COLO668 (cell line): ENCODE measurements at regions not wholly inside any gene's neighbourhood (a gene's known extent, or its start where the extent isn't known, plus 50 kb on each side); places are given as distances from the start of the nearest gene placed in this dataset.

Experiments used
- DNase-seq: peaks from one replicate; lab custom pipeline; 2025; ENCODE audit not compliant: unreplicated experiment; lab: John Stamatoyannopoulos, UW

- no peak for DNase-seq
Measured at GRCh38 chr13:106917024-106917571, 349.2 kb upstream of the ARGLU1 start.

- no peak for DNase-seq
Measured at GRCh38 chr13:106916329-106916976, 348.5 kb upstream of the ARGLU1 start.

- no peak for DNase-seq
Measured at GRCh38 chr13:106915146-106915545, 347.2 kb upstream of the ARGLU1 start.

DNA sequence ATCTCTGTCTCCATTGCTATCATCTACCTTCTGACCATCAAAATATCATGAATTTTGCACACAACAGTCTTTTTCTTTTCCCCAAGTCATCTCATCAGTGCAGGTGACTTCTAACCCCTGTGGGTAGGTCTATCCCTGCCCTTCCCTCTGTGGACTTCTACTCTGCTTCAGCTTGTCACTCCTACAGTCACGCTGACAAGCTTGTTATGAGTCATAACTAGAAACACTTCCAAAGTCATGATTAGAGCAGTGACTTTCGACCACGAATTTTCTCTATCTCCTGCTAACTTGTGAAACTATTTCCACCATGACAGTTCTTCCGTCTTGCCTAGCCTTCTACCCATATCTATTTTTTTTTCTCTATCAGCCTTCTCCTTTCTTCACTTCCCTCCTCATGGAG is 343.7 kb upstream of the ARGLU1 start:
- DNase-seq: no peak

DNA sequence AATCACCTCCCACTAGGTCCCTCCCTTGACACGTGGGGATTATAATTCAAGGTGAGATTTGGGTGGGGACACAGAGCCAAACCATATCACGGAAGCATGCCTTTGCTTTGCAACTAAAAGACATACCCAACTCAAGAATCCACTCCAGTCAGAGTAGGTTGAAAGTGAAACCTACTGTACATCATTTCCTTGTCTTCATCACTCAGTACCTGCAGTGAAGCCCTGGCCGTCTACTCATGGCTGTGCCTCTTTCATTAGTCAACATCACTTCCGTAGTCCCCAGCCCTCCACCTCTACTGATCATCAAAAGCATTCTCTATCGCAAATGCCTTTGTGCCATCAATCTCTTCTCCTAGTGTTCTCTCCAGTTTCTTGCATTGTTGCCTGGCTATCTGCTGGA is 343.1 kb upstream of the ARGLU1 start:
- DNase-seq: no peak

GRCh38 chr13:106906426-106906996 is 338.6 kb upstream of the ARGLU1 start:
- no peak for DNase-seq

- no peak for DNase-seq
Measured at GRCh38 chr13:106905380-106906162, 337.6 kb upstream of the ARGLU1 start.

- no peak for DNase-seq
Measured at GRCh38 chr13:106899442-106899841, 331.5 kb upstream of the ARGLU1 start.

DNA sequence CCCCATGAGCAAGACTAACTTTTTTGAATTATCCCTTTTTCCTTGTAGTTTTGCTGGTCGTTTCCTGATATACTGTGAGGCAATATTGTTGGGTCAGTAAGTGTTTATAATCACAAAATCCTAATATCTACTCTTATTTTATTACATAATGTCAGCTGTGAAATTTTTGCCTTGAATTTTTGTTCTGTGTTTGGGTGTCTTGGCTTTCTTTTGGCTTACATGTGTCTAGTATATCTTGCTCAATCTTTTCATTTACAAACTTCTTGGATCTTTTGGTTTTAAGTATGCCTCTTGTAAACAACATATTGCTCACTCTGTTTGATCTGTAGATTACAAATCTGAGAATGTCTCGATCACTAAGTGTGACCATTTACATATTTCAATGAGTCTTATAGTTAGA is 330.3 kb upstream of the ARGLU1 start:
- no peak for DNase-seq

DNA sequence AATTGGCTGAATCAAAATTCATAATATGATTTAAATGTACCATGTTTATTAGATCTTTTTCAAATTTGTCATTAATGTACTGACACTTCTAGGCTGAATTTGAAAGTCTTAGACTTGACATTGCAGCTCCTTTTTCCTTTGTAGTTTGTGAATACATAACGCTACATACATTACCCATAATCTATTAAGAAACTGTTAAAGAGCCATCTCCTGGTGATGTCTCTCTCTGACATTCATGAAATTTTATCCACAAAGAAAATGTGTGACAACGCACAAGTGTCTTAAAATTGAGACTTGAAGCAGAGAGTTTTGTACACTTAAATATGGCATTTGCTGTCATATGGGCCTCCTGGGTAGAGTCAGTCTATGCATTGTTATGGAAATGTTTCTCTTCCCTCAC is 320.2 kb upstream of the ARGLU1 start:
- DNase-seq: no peak

DNA sequence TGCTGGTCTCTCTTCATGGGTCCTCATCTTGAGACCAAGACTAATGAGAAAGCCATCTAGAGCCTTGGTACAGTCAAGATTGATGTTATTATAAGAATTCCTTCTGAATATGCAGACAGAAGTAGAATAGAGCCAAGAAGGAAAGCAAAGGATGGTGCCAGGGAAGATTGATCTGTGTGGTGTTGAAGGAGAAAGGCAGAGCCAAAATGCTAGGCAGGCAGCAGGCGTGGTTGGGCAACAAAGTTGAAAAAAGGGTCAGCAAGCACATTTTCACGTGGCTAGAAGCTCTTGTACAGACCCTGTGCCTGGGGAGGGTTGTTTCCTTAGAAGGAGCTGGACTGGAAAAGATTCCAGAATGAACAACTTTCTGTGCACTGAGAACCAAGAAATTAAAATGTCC is 319.7 kb upstream of the ARGLU1 start:
- no peak for DNase-seq

DNA sequence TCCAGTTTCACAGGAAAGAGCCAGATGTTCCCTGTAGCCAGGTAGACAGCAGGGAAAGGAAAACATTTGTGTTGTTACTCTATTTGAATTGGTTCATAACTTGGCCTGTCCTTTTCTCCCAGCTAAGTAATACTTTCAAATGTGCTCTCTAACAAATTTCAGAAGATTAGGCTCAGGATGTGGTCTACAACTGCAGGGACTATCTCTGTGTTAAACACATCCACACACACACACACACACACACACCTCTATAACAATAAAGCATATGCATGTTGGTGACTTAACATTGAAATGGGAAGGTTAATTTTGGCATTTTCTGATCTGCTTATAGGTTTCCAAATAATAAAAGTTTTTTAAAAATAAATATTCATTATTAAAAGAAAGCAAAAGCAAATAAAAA is 316.0 kb upstream of the ARGLU1 start:
- no peak for DNase-seq

DNA sequence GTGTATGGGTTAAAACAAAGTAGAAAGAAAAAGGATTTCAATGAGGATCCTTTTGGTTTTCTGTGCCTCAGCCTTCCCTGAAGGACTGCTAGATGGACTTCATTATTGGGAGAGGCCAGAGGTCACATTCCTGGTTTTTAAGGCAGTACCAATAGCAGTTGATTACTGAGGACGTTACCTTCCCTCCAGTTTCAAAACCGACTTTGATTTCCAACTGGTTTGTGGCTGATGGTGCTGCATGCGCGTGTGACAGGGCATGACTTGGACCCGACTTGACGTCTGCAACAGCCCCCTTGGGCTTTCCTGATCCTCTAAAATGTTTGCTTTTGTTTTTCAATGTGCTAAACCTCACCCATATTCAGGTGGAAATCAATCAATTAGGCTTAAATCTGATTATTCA is 314.3 kb upstream of the ARGLU1 start:
- DNase-seq: no peak

DNA sequence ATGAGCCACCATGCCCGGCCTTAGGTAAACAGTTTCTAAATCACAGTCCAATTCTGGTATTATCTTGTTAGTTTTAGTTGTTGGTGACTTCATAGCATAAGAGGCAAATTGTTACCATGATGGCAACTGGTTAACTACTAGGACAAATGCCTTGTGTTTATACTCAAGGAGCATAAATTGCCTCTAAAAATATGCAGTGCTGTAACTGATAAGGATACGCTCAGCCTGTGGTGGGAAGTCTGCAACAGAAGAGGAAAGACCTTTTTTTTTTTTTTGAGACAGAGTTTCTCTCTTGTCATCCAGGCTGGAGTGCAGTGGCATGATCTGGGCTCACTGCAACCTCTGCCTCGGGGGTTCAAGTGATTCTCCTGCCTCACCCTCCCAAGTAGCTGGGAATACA is 311.9 kb upstream of the ARGLU1 start:
- no peak for DNase-seq

DNA sequence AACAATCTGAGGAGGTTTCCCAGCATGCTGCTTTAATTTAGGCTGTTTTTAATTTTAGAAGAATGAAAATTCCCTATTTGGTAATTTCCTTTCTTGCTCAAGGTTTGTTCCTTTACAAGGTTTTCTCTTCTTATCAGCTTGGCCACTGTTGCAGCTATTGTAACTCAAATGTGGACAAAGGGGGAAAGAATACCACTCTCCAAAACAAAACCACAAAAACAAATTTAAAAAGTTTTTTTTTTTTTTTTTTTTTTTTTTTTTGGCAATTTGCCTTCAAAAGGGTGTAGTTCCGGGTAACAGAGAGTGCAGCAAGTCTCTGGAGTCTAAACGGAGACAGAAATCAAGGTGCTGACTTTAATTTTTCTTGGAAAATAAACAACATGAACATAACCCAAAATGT is 306.4 kb upstream of the ARGLU1 start:
- DNase-seq: no peak

GRCh38 chr13:106873810-106874209 is 305.9 kb upstream of the ARGLU1 start:
- no peak for DNase-seq

GRCh38 chr13:106867249-106867648 is 299.3 kb upstream of the ARGLU1 start:
- DNase-seq: no peak

GRCh38 chr13:106865716-106866440 is 297.9 kb upstream of the ARGLU1 start:
- DNase-seq: no peak

DNA sequence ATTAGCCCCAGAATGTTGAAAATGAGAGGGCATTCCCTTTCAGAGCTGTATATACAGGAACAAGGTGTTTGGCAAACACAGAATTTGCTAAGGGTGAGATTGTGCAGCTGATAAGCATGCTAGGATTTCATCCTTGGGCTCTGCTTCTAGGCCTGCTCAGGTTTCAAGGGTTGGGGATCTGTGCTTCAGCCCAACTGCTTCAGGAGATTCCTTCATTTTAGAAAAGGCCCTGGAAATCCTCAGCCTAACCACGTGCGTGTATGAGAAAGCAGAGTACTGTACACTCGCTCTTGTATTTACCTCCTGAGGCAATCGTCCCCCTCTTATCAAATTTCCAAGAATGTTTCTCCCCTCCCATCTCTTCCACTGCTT is 291.6 kb upstream of the ARGLU1 start:
- no peak for DNase-seq

DNA sequence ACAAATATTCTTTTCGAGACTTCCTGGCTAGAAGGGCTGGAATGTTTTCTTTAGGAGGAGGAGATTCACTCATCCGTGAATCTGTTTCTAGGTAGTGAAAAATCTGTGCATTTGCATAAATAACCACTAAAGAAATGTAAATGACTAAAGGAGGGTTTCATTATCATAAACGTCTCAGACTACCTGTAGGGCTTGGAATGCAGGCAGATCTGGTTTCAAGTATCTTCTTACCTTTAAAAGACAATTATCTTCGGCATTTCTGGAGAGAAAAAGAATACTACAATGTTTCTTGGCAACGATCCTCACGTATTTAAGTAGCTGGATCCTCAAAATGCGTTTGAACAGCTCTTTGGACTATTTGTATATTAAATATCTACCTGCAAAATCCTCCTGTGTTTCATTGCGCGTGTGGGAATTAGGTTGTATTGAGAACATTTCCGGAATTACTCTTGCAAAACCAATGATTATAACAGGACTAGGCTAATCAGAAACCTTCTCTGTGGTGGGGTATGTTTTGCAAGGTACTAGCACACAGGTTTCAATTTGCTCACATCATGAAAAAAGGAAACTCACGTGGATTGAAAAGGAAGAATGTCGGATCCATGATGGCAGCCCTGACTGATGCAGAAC is 291.1 kb upstream of the ARGLU1 start:
- no peak for DNase-seq

DNA sequence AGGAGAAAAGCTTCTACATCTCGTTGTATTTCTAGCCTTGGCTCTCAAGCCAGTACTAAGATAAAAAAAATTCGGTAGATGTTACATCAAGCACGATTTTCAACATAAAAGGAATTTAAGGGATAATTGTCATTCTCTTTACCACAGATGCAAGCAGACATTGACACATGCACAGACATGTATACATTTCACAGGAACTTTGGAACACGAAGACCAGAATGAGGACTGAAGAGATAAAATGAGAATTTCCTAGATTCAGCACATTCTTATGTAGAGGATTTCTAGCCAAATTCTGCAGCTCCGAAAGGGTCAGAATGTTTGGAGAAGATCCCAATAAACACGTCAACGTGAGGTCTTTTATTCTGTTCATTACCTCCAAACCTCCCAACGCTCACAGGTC is 284.5 kb upstream of the ARGLU1 start:
- no peak for DNase-seq
